GM12878 (cell line): ENCODE measurements at regions not wholly inside any gene's neighbourhood (a gene's known extent, or its start where the extent isn't known, plus 50 kb on each side); places are given as distances from the start of the nearest gene placed in this dataset.

Experiments
- ATAC-seq: fragments of 200-7000 bp; cut with Tn5 transposase; 3 replicates; pipeline ENCODE4 v1.9.1; 2020; ENCODE audit warnings: mild to moderate bottlenecking, moderate library complexity
- BruUV-seq: library from RNA; stranded (reverse); fragments of 400-500 nt; replicated peaks from 2 replicates; lab custom pipeline; 2021; lab: Mats Ljungman, UMichigan
- CTCF ChIA-PET: fragments of 300-600 bp; sonication (Branson Sonifier 250); formaldehyde crosslinking; extraction: SDS; loops from one replicate; lab custom pipeline; 2021; ENCODE audit warnings: inconsistent platforms; lab: Yijun Ruan, JAX
- POLR2A ChIA-PET: fragments of 350-600 bp; formaldehyde crosslinking; extraction: SDS; loops from one replicate; lab custom pipeline; 2021; ENCODE audit warnings: inconsistent platforms; lab: Charles Lee
- RAD21 ChIA-PET: fragments of 300-600 bp; sonication (Branson Sonifier 250); formaldehyde crosslinking; loops from one replicate; lab custom pipeline; 2023; ENCODE audit warnings: antibody characterized with exemption; ENCODE audit not compliant: unreplicated experiment; lab: Charles Lee
- SMC1A ChIA-PET: fragments of 300-600 bp; sonication (Branson Sonifier 250); formaldehyde crosslinking; loops from one replicate; lab custom pipeline; 2023; ENCODE audit not compliant: unreplicated experiment, uncharacterized antibody; lab: Charles Lee
- DNase-seq: peaks from one replicate; pipeline ENCODE4 v3.0.0-alpha.2; 2011; ENCODE audit warnings: low read depth, low spot score
- FAIRE-seq: peaks from 3 replicates; lab custom pipeline; 2011; peaks lifted over from hg19 to GRCh38; lab: Jason Lieb, UNC
- H2AFZ ChIP-seq: 2 replicates; pipeline ENCODE4 v1.6.0; 2011; ENCODE audit warnings: low read depth, low read length, control low read depth; ENCODE audit not compliant: control insufficient read depth
- H3K27ac ChIP-seq: 2 replicates; pipeline ENCODE4 v1.5.1; 2011; ENCODE audit warnings: control low read depth; ENCODE audit not compliant: control insufficient read depth, insufficient read depth
- H3K27me3 ChIP-seq, 2 experiments: replicated peaks in 1 of 2; 2 replicates each; pipeline versions ENCODE4 v1.6.0 to v1.6.1; 2011; ENCODE audit warnings: low read length in 1 of 2; ENCODE audit not compliant: control insufficient read depth in 2 of 2, insufficient read depth in 2 of 2
- H3K36me3 ChIP-seq, 2 experiments: 2 replicates each; pipeline ENCODE4 v1.5.1; 2011; ENCODE audit warnings: low read length in 1 of 2; ENCODE audit not compliant: control insufficient read depth in 2 of 2, insufficient read depth in 2 of 2
- H3K4me1 ChIP-seq: 2 replicates; pipeline ENCODE4 v1.6.1; 2011; ENCODE audit warnings: mild to moderate bottlenecking, low read length, moderate library complexity, mixed read lengths; ENCODE audit not compliant: control insufficient read depth, insufficient read depth
- H3K4me2 ChIP-seq: 2 replicates; pipeline ENCODE4 v1.6.0; 2011; ENCODE audit warnings: control low read depth; ENCODE audit not compliant: control insufficient read depth, insufficient read depth
- H3K4me3 ChIP-seq: fragments of 200-600 bp; sonication (generic); 2 replicates; pipeline ENCODE4 v1.5.1; 2016
- H3K79me2 ChIP-seq: 2 replicates; pipeline ENCODE4 v1.6.0; 2011; ENCODE audit warnings: low read length; ENCODE audit not compliant: control insufficient read depth, insufficient read depth
- H3K9ac ChIP-seq: 2 replicates; pipeline ENCODE4 v1.8.0; 2011; ENCODE audit warnings: low read length, control low read depth, mixed read lengths; ENCODE audit not compliant: control insufficient read depth, insufficient read depth
- H3K9me3 ChIP-seq: replicated peaks from 3 replicates; pipeline ENCODE4 v1.5.1; 2011; ENCODE audit warnings: mild to moderate bottlenecking, low read length; ENCODE audit not compliant: control insufficient read depth, insufficient read depth
- H4K20me1 ChIP-seq: 2 replicates; pipeline ENCODE4 v1.6.0; 2011; ENCODE audit not compliant: control insufficient read depth, insufficient read depth
- ATF2 ChIP-seq: IDR thresholded peaks from 2 replicates; pipeline ENCODE4 v1.6.1; 2012; ENCODE audit warnings: low read length, inconsistent platforms
- ATF7 ChIP-seq: fragments of 450-650 bp; IDR thresholded peaks from 2 replicates; pipeline ENCODE4 v1.6.1; 2016; ENCODE audit warnings: low read depth, mild to moderate bottlenecking
- CUX1 ChIP-seq: IDR thresholded peaks from 2 replicates; pipeline ENCODE4 v1.6.1; 2012; ENCODE audit warnings: improper control_type of control experiment, low read depth, low read length; ENCODE audit not compliant: insufficient replicate concordance
- EED ChIP-seq: sonication (generic); IDR thresholded peaks from 2 replicates; pipeline ENCODE4 v1.6.1; 2016; ENCODE audit warnings: antibody characterized with exemption, low read depth
- KDM1A ChIP-seq: fragments of 200-600 bp; sonication (generic); IDR thresholded peaks from 2 replicates; pipeline ENCODE4 v1.6.1; 2016; ENCODE audit warnings: borderline replicate concordance
- RB1 ChIP-seq: fragments of 450-650 bp; formaldehyde crosslinking; IDR thresholded peaks from 2 replicates; pipeline ENCODE4 v1.6.1; 2017; ENCODE audit warnings: mild to moderate bottlenecking, borderline replicate concordance
- SMARCA5 ChIP-seq: fragments of 450-650 bp; IDR thresholded peaks from 2 replicates; pipeline ENCODE4 v1.6.1; 2017; ENCODE audit warnings: mild to moderate bottlenecking
- STAT3 ChIP-seq: IDR thresholded peaks from 2 replicates; pipeline ENCODE4 v1.6.1; 2011; ENCODE audit warnings: low read depth, low read length, improper control_type of control experiment
- WGBS: methylation state at CpG from one replicate; pipeline ENCODE4 v1.1.6; 2016; ENCODE audit warnings: low lambda C conversion rate; ENCODE audit not compliant: insufficient replicate concordance, insufficient coverage; ENCODE audit errors: missing lambda C conversion rate; 5-methylcytosine and 5-hydroxymethylcytosine counted together
- in situ Hi-C: fragments of 300-500 bp; cut with MboI; formaldehyde crosslinking; loops from 9 replicates; pipeline ENCODE4 v1.14.3; 2018; ENCODE audit warnings: mixed read lengths
- intact Hi-C: fragments of 100-400 bp; cut with micrococcal nuclease; formaldehyde crosslinking; loops from one replicate; pipeline ENCODE4 v1.14.2; 2022; ENCODE audit not compliant: unreplicated experiment
- TF ChIP-seq, protein P1 (sequence below): fragments of 450-650 bp; IDR thresholded peaks from 2 replicates; pipeline ENCODE4 v1.6.1; 2017; ENCODE audit warnings: mild to moderate bottlenecking, moderate library complexity
- TF ChIP-seq, protein P2 (sequence below): fragments of 450-650 bp; IDR thresholded peaks from 2 replicates; pipeline ENCODE4 v1.6.1; 2017; ENCODE audit warnings: mild to moderate bottlenecking, low read depth, inconsistent platforms; ENCODE audit not compliant: poor library complexity, severe bottlenecking

GRCh38 chr7:67380326-67380725, 383.7 kb downstream of the TYW1 start:
- 38% methylated on average over 4 of the region's 4 CpGs for WGBS
- no peak for FAIRE-seq
- TF ChIP-seq ATF7 (no peak), SMARCA5 (no peak), STAT3 (no peak), KDM1A (no peak), ATF2 (no peak), EED (no peak), RB1 (no peak), CUX1 (no peak)
- TF ChIP-seq, protein P1, sequence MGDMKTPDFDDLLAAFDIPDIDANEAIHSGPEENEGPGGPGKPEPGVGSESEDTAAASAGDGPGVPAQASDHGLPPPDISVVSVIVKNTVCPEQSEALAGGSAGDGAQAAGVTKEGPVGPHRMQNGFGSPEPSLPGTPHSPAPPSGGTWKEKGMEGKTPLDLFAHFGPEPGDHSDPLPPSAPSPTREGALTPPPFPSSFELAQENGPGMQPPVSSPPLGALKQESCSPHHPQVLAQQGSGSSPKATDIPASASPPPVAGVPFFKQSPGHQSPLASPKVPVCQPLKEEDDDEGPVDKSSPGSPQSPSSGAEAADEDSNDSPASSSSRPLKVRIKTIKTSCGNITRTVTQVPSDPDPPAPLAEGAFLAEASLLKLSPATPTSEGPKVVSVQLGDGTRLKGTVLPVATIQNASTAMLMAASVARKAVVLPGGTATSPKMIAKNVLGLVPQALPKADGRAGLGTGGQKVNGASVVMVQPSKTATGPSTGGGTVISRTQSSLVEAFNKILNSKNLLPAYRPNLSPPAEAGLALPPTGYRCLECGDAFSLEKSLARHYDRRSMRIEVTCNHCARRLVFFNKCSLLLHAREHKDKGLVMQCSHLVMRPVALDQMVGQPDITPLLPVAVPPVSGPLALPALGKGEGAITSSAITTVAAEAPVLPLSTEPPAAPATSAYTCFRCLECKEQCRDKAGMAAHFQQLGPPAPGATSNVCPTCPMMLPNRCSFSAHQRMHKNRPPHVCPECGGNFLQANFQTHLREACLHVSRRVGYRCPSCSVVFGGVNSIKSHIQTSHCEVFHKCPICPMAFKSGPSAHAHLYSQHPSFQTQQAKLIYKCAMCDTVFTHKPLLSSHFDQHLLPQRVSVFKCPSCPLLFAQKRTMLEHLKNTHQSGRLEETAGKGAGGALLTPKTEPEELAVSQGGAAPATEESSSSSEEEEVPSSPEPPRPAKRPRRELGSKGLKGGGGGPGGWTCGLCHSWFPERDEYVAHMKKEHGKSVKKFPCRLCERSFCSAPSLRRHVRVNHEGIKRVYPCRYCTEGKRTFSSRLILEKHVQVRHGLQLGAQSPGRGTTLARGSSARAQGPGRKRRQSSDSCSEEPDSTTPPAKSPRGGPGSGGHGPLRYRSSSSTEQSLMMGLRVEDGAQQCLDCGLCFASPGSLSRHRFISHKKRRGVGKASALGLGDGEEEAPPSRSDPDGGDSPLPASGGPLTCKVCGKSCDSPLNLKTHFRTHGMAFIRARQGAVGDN = no peak
- TF ChIP-seq, protein P2, sequence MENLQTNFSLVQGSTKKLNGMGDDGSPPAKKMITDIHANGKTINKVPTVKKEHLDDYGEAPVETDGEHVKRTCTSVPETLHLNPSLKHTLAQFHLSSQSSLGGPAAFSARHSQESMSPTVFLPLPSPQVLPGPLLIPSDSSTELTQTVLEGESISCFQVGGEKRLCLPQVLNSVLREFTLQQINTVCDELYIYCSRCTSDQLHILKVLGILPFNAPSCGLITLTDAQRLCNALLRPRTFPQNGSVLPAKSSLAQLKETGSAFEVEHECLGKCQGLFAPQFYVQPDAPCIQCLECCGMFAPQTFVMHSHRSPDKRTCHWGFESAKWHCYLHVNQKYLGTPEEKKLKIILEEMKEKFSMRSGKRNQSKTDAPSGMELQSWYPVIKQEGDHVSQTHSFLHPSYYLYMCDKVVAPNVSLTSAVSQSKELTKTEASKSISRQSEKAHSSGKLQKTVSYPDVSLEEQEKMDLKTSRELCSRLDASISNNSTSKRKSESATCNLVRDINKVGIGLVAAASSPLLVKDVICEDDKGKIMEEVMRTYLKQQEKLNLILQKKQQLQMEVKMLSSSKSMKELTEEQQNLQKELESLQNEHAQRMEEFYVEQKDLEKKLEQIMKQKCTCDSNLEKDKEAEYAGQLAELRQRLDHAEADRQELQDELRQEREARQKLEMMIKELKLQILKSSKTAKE = no peak

More at GRCh38 chr7:67380326-67380725, 383.7 kb downstream of the TYW1 start:
- H3K27ac ChIP-seq = no peak overlapping the region
- no TSS peak for BruUV-seq
- POLR2A ChIA-PET = no interaction called here
- CTCF ChIA-PET = no interaction called here
- no peak overlapping the region for H3K4me2 ChIP-seq
- no peak overlapping the region for H3K9ac ChIP-seq
- in situ Hi-C loops = no loop called here
- intact Hi-C loops = no loop called here
- H2AFZ ChIP-seq = no peak overlapping the region
- no peaks in the 10 kb centered on the region for H3K4me1 ChIP-seq
- no peaks in the 10 kb centered on the region for H3K9me3 ChIP-seq
- H3K27me3 ChIP-seq = no peaks in the 10 kb centered on the region
- RAD21 ChIA-PET = interaction anchor here (0.6 kb wide), 1 partner anchor 9 kb away, joined by 3 read pairs; no protein-coding TSS in a partner anchor
- no peak for ATAC-seq
- no peaks in the 10 kb centered on the region for H4K20me1 ChIP-seq
- H3K4me3 ChIP-seq = no peak overlapping the region
- no peaks in the 10 kb centered on the region for H3K36me3 ChIP-seq
- SMC1A ChIA-PET = no interaction called here
- H3K79me2 ChIP-seq = no peaks in the 10 kb centered on the region
- no peak for DNase-seq
